ENCODE measurements at regions not wholly inside any gene's neighbourhood (a gene's known extent, or its start where the extent isn't known, plus 50 kb on each side); places are given as distances from the start of the nearest gene placed in this dataset.

DNA sequence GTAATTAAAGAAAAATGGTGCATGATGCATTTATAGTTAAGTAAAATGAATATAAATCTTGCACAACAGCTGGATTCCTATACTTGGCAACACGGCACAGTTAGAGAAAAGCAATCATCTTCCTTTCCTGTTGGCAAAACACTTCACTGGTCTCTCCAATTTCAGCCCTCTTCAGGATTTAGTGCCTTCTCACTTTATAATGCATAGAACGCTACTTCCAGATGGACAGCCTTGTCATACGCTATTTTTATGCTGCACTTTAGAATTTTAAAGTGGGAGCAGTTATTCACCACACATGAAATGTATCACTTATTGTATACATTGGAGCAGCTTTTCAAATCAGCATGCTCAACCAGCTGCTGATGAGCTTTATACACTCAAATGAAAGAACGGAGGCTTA, 194.4 kb upstream of the GBE1 start:
- TF ChIP-seq, protein P1, sequence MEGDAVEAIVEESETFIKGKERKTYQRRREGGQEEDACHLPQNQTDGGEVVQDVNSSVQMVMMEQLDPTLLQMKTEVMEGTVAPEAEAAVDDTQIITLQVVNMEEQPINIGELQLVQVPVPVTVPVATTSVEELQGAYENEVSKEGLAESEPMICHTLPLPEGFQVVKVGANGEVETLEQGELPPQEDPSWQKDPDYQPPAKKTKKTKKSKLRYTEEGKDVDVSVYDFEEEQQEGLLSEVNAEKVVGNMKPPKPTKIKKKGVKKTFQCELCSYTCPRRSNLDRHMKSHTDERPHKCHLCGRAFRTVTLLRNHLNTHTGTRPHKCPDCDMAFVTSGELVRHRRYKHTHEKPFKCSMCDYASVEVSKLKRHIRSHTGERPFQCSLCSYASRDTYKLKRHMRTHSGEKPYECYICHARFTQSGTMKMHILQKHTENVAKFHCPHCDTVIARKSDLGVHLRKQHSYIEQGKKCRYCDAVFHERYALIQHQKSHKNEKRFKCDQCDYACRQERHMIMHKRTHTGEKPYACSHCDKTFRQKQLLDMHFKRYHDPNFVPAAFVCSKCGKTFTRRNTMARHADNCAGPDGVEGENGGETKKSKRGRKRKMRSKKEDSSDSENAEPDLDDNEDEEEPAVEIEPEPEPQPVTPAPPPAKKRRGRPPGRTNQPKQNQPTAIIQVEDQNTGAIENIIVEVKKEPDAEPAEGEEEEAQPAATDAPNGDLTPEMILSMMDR (IDR thresholded peaks at IDR 0.05) = no peak
- 73 to 74% methylated on average over 4 of the region's 4 CpGs for WGBS, 2 donors
- Histone ChIP-seq H3K4me1 (no peaks in the 10 kb centered on the region), H3K27ac (no peak overlapping the region), H3K4me3 (no peak overlapping the region), H3K27me3 (no peaks in the 10 kb centered on the region), H3K9me3 (no peaks in the 10 kb centered on the region), H3K36me3 (no peaks in the 10 kb centered on the region)
- intact Hi-C loops (cut with DNase I) = no loop called here
- FAIRE-seq = no peak
- no peak for ATAC-seq
- no peak for DNase-seq

DNA sequence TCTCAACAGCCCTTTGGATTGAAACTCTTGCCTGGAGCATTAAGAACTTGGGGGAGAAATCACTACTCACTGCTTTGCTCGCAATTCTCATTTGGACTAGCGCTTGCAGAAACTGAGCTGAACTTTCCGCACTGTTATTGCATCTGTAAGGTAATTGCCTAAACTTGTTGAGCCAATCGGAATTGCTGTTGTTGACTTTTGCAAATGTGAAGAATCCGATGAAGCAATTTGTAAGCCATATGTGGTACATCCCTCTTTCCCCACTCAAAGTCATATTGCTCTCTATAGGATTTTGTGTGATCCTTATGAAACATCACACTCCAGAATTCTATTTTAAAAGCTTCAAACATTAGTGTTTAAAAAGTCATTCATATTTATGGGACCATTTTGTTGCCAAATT, 191.7 kb upstream of the GBE1 start:
- Histone ChIP-seq H3K4me3 (no peak overlapping the region), H3K27ac (no peak overlapping the region), H3K27me3 (no peaks in the 10 kb centered on the region), H3K36me3 (no peaks in the 10 kb centered on the region), H3K4me1 (no peaks in the 10 kb centered on the region), H3K9me3 (no peaks in the 10 kb centered on the region)
- DNase-seq = no peak
- ATAC-seq = no peak
- no peak for FAIRE-seq
- intact Hi-C loops (cut with DNase I) = no loop called here
- WGBS, 2 donors = 88 to 94% methylated on average over 5 of the region's 5 CpGs
- TF ChIP-seq, protein P1 (IDR thresholded peaks at IDR 0.05) = no peak

DNA sequence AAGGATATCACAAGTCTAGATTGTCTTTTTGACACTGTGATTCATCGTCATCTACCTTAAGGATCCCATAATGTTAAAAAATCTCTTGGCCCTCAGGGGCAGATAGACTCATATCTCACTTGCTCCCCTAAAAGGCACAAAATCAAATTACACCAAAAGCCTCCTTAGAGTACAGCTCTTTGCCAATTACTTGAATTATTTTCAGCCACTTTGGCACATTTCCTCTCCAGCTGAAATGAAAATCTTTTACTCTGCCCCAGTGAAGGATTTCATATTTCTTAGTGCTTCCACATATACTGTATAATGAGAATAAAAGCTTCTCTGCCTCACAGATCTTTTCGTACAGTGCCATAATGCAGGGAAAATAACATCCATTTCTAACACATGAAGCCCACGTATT, 190.7 kb upstream of the GBE1 start:
- DNase-seq = no peak
- intact Hi-C loops (cut with DNase I) = no loop called here
- Histone ChIP-seq H3K36me3 (no peaks in the 10 kb centered on the region), H3K4me1 (no peaks in the 10 kb centered on the region), H3K9me3 (no peaks in the 10 kb centered on the region), H3K27me3 (no peaks in the 10 kb centered on the region), H3K27ac (no peak overlapping the region), H3K4me3 (no peak overlapping the region)
- no peak for ATAC-seq
- TF ChIP-seq, protein P1 (IDR thresholded peaks at IDR 0.05) = no peak
- FAIRE-seq = no peak
- 76 to 85% methylated on average over 3 of the region's 3 CpGs for WGBS, 2 donors

DNA sequence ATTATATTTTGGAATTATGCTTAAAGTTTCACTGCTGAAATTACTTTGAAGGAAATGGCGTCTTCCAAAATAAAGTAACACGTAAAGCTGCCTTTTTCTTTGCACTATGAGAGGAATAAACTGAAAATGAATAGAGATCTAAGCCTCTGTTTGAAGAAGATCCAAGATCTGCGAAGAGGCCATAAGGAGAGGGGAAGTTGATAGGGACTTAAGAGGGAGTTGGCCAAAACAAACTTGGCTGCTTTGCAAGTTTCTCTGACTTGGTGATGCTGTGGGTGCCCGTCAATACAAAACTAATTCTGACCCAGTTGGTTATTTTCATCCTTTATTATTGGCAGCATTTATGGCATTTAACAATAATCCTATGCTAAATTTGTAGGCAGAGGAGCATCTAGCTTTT, 190.2 kb upstream of the GBE1 start:
- no peaks in the 10 kb centered on the region for H3K9me3 ChIP-seq
- ATAC-seq (no peak), FAIRE-seq (no peak), DNase-seq (no peak)
- no peak overlapping the region for H3K27ac ChIP-seq
- intact Hi-C loops (cut with DNase I) = no loop called here
- no peaks in the 10 kb centered on the region for H3K36me3 ChIP-seq
- no peaks in the 10 kb centered on the region for H3K27me3 ChIP-seq
- TF ChIP-seq, protein P1 (IDR thresholded peaks at IDR 0.05) = no peak
- WGBS, 2 donors = 70 to 80% methylated on average over 4 of the region's 4 CpGs
- no peak overlapping the region for H3K4me3 ChIP-seq
- H3K4me1 ChIP-seq = no peaks in the 10 kb centered on the region

DNA sequence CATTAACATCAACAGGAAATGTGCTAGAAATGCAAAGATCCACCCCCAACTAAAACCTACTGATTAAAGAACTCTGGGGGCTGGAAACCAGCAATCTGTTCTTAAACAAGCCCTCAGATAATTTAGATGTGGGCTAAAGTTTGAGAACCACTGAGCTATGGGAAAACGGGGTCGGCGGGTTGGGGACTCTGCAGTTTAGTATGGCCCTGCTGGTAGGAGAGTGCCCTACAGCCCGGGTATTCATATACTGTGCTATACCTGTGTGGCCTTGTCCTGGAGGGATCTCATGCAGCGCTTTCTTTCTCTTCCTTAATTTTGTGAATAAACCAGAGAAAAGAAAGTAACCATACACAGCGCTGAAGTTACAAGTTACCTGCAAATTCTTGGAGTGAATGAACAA, 189.7 kb upstream of the GBE1 start:
- TF ChIP-seq, protein P1 (IDR thresholded peaks at IDR 0.05) = no peak
- no peak overlapping the region for H3K27ac ChIP-seq
- intact Hi-C loops (cut with DNase I) = no loop called here
- WGBS, 2 donors = 76 to 82% methylated on average over 6 of the region's 6 CpGs
- no peak for ATAC-seq
- H3K4me1 ChIP-seq = no peaks in the 10 kb centered on the region
- H3K36me3 ChIP-seq = no peaks in the 10 kb centered on the region
- no peak for FAIRE-seq
- H3K9me3 ChIP-seq = no peaks in the 10 kb centered on the region
- H3K27me3 ChIP-seq = no peaks in the 10 kb centered on the region
- no peak for DNase-seq
- no peak overlapping the region for H3K4me3 ChIP-seq

Data from pancreas (tissue), 10 donors.